ENCODE measurements at regions not wholly inside any gene's neighbourhood (a gene's known extent, or its start where the extent isn't known, plus 50 kb on each side); places are given as distances from the start of the nearest gene placed in this dataset.

DNA sequence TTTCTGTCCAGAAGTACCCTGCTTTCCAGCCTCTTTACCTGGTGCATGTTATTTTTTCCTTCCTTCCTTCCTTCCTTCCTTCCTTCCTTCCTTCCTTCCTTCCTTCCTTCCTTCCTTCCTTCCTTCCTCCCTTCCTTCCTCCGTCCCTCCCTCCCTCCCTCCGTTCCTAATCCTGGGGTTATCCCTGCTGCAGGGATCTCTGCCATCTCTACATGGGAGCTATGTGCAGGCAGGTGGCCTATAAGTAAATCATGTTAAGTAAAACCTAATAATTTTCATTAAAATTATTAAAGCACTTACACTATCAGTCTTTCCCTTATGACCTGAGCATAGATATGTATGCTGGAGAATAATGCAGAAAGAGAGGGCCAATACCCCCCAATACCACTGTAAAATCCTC lies 351.9 kb downstream of the ZSWIM6 start:
- FAIRE-seq (no peak), DNase-seq (ENCODE audit: low spot score) (no peak)

DNA sequence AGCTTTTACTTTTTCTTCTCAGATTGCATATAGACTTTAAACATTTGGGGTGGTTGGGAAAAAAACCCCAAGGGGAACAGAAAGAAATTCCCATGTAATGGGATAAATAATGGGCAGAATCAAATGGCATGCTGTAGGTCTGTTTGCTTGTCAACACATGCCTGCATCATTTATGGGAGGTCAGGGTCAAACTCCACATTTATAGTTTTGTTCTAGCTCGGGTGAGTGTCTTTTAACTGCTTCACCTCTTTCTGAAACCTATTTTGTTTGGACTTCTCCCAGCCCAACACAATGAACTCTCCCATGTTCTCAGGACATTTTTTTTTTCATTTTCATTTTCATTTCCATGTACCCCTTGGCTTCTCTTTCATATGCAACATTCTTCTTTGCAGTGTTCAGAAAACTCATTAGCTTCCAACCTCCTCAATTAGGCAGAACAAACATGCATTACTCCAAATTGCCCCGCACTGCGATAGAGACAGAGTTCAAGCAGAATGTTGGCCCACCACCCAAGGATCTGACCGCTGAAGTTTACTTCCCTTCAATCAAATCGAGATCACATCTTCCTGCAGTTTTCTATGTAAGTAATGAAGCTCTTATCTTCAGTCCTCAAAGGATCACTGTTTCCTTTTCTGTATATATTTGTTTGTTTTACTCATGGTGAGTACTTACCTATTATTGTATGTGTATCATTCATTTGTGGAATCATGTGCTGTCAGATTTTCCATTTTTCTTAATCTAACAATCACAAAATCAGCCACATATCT lies 354.6 kb downstream of the ZSWIM6 start:
- DNase-seq (ENCODE audit: low spot score) (no peak), FAIRE-seq (no peak)

DNA sequence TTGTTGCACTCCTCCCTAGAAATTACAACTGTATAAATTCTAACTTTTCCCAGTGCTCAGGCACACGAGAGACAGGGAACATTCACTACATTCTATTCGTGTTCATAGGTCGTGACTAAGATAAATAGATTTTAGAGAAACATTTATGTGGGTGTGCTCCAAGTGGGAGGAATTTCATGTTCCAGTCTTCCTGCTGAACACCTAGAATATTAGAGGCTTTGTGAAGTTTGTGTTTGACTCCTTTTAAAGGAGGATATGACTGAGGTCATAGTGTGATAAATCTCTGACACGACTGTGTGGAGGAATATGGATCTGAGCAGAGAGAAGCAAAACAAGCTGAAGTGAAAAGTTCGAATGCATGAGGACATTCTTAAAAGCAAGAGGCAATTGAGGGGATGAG lies 355.3 kb downstream of the ZSWIM6 start:
- no peak for DNase-seq (ENCODE audit: low spot score)
- FAIRE-seq = no peak

DNA sequence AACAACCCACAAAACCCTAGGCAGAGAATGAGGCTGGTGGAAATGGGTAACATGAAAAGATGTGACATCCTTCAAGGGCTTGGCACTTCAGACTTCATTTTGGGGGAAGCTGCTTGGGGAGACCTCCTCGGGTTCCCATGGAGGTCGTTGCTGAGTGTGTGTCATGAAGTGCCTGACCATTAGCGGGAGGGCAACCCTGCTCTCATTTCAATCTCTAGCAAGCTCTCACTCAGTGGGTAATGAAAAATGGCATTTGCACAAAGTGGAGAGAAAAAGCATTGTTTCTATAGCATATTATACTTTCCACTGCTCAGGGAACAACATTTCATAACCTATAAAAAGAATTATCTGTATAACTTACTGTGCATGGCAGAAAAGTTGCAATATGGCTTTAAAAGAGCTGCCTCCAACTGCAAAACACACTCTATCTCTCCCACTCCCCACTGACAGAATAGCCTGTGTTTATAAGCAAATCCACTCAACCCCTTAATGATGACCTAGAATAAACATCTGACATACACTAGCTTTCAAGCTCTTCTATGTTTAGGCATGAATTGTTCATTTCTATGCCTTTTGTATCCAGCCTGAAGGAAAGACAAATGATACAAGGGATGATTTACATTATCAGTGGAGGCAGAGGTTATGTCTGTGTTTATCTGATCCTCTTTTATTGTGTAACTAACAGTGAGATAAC lies 357.2 kb downstream of the ZSWIM6 start:
- FAIRE-seq (peak; percentile 44), DNase-seq (ENCODE audit: low spot score) (no peak)

DNA sequence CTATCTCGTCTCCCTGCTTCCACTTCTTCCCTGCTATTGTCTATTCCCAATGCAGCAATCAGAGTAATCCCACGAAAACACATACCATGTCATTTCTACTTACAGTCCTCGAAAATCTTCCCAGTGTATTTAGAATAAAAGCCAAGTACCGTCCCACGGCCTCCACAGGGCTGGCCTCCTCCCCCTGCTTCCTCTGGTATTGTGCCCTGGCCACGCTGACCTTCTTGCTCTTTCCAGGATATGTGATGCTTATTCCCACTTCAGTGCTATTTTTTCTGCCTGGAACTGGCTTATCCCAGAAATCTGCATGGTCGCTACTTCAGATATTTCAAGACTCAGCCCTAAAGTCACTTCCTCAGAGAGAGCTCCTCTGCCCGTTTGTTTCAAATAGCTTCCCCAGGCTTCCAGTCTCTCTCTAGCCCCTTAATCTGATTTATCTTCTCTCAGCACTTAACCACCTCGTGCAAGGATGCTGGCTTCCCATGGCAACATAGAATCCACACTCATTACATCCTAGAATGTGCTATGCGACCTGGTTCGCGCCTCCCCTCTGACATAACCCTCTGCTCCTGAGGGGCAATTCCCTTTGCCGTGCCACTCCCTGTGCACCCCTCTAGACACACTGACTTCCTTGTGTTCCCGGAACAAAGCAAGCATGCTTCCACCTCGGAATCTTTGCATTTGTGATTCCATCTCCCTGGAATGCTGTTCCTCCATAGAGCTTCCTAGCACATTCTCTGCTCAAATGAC lies 365.9 kb downstream of the ZSWIM6 start:
- DNase-seq (ENCODE audit: low spot score) (no peak), FAIRE-seq (no peak)

DNA sequence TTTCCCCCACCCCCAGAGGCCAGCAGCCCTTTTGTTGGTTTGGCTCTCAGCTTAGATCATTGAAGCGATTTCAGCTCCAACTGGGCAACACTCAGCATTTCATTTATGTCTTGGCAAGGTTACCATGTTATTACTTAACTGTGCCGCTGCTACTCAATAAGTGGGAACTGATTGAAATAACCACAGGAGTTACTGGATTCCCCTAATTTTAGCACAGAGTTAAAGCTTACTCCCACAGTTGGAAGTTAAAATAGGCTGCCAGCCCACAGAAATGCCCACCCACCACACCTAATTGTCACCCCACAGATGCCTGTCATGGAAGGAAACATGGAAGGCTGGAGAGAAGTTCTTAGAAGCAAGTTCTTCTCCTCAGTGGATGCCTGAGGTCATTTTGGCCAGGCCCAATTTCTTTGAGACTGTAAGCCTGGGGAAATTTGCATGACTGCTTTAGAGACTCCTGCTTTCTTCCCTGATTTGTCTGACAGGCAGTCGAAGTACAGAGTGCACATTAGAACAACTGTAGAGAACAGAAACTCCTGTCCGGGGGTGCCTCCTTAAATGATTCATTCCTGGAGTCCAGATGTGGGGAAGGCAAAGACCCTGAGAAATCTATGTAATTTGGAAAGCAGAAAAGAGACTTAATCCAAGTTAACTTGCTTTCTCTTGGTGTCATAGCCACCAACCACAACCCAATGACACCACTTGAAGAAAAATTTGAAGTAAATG lies 370.0 kb downstream of the ZSWIM6 start:
- DNase-seq (ENCODE audit: low spot score) = no peak
- FAIRE-seq = no peak

DNA sequence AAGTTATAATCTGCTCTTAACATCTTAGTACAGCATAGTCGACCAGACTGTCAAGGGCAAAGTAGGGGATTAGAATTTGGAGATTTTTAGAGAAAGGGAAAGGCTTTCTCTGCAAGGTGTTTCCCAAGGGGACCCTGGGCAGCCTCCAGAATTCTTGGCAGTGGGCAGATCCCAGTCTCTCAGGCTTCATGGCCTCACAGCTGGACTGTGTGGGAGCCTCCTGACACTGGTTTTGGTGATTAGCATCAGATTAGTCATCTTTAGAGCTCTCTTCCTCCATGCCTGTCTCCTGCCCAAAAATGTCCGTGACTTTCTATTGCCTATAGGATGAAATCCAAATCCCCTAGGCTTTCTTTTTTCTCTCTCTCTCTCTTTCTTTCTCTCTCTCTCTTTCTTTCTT lies 370.7 kb downstream of the ZSWIM6 start:
- no peak for DNase-seq (ENCODE audit: low spot score)
- FAIRE-seq = no peak

DNA sequence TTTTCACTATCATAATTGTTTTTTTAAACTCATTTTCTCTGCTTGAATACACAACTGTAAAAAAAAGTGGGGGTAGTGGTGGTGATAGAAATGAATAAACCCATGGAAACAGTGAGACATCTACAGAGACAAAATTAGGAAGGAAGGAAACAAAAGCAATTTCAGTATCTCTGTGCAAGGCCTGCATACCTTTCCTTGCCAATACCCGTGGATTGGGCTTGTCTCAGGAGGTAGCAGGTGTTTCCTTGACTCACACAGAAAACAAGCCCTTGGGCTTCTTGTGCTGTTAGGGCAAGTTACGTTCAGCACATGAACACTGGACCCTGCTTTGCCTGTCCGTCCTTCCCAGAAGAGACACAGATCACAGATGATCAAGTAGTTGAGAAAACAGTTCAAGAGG lies 372.2 kb downstream of the ZSWIM6 start:
- no peak for DNase-seq (ENCODE audit: low spot score)
- FAIRE-seq = no peak

DNA sequence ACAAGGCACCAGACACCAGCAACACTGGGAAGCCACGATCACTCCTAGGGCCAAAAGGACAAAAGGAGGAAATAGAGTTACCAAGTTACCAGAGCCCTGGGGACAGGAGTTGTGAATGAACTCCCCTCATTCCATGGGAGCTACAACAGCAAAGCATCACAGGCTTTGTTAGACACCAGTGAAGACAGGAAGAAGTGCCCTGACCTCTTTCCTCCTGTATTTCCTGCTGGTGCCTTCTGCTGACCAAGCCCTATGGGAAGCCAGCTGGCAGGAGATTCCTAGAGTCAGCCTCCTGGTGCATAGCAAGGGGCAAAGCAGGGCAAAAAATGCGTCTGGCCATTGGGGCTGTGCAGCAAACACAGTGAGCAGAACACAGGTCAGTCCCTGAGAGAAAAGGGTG lies 374.7 kb downstream of the ZSWIM6 start:
- FAIRE-seq (no peak), DNase-seq (ENCODE audit: low spot score) (no peak)

DNA sequence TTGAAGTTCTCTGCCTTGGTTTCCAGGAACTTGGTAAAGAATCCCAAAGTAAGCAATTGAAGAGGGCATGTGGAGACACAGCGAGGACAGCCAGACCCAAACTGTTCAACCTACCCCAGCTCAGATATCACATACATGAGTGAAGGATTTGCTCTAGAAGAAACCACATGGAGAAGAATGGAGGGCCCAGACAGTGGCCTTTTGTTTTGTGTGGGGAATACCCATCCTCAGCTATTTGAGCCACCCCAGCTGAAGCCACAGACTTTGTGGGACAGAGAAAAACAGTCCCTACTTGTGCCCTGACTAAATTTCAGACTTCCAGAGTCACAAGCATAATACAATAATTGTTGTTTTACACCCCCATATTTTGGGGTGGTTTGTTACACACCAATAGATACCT lies 387.1 kb downstream of the ZSWIM6 start:
- DNase-seq (ENCODE audit: low spot score) (no peak), FAIRE-seq (no peak)

DNA sequence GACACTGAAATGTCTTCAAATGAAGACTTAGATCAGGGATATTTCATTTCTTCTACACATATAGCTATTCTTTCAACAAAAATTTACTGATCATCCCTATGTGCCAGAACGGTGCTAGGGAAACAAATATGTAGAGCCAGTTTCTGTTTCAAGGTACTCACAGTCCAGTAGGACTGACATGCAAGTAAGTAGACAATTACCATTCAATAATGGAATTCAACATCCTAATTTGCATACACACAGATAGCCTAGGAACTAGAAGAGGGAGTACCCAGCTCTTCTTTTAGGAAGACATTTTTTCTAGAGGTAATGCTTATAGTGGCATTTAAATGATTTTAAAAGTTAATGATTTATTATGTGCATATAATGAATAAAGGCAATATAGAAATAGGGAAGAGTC lies 388.8 kb downstream of the ZSWIM6 start:
- no peak for FAIRE-seq
- DNase-seq (ENCODE audit: low spot score) = no peak

DNA sequence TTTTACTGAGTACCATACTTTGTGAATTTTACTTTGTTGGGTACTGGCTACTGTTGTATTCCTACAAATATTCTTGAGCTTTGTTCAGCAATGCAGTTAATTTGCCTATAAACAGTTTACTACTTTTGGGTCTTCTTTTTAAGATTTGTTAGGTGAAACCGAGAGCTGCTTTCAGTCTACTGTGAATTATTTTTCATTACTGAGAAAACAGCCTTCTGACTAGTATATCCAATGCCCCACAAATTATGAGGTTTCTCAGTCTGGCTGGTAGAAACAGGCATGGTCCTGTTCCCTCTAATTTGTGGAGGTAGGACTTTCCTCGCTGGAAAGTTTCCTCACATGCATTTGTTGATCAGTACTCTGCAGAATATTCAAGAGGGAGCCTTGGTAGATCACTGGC lies 392.0 kb downstream of the ZSWIM6 start:
- FAIRE-seq (no peak), DNase-seq (ENCODE audit: low spot score) (no peak)

DNA sequence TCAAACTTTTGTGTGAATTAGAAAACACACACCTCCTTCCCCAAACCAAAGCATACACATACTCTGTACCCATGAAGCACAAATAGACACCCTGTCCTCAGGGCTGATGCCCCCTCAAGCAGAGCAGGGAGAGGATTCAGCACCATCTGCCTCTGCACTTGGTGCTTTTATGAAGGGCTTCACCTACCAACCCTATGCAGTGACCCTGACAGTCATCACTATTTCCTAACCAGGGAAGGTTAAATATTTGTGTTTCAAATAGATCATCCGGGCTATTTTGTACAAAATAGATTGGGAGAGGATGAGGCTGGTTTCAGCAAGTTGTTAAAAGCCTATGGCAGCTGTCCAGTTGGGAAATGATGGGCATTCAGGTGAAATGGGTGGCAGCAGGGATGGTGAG lies 396.2 kb downstream of the ZSWIM6 start:
- no peak for DNase-seq (ENCODE audit: low spot score)
- peak; percentile 13 for FAIRE-seq

DNA sequence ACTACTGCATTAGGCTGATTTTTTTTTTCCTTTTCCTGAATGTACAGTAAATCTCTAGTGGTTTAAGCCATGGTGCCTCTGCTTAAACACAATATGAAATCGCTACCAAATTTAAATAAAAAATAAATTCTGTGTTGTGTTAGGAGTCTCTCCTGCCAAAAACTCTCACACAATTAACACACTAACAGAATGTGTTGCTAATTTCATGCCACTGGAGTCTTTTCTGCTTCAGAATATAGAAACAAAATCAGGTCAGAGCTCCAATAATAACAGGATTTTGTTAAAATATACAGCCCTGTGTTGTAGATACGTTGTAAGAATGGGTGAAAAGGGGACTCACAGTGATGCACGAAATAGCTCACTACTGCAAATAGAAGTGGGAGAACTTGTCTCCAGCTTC lies 398.8 kb downstream of the ZSWIM6 start:
- FAIRE-seq (no peak), DNase-seq (ENCODE audit: low spot score) (no peak)

DNA sequence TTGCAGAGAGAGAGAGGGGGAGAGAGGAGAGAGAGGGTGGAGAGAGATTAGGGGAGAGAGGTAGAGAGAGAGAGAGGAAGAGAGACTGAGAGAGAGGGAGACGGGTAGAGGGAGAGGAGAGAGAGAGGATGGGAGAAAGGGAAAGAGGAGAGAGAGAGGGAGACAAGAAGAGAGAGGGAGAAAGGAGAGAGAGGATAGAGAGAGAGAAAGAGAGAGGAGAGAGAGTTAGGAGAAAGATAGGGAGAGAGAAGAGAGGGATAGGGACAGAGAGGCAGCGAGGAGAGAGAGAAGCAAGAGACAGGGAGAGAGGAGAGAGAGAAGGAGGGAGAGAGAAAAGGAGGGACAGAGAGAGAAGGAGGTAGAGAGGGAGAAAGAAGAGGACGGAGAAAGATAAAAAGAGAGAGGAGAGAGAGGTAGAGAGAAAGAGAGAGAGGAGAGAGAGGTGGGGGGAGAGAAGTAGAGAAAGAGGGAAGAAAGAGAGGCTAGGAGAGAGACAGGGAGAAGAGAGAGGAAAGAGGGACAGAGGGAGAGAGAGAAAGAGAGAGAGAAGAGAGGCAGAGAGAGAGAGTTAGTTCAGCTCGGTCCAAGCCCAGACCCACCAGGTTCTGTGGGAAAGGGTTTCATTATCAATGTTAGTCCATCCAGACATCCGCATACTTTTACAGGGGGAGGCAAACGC lies 399.3 kb downstream of the ZSWIM6 start:
- DNase-seq (ENCODE audit: low spot score) (no peak), FAIRE-seq (no peak)

DNA sequence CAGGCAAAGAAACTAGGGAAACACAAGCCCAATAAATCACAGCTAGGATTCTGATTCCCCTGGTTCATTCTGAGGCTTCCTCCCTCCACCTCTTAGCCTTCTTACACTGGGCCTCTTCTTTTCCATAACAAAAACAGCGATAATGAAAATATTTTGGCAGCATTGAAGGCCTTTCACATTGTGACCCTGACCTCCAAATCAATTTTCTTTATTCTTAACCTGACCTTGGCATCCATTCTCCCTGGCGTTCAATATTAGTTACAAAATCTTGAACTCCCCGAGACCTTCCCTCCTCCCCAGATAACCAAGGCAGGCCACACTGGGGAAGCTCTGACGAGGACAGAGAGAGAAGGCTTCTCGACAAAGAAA lies 399.9 kb downstream of the ZSWIM6 start:
- no peak for DNase-seq (ENCODE audit: low spot score)
- FAIRE-seq = no peak

DNA sequence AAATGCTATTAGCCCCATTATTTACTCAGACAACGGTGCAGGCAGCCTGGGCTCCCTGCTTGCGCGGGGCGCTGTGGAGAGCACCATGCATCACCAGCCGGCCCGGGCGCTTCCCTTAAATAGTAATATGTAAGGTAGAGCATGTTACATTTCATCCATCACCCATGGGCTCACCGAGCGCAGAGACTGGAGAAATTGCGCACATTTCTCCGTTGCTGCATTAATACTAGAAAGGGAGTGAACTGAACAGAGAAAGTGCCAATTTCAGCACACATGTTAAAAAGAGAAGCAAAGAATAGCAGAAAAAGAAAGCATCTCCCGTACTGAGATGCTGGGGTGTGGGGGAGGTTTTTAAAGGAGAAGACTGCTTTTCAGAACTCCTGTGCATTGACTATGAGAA lies 400.3 kb downstream of the ZSWIM6 start:
- no peak for DNase-seq (ENCODE audit: low spot score)
- no peak for FAIRE-seq

DNA sequence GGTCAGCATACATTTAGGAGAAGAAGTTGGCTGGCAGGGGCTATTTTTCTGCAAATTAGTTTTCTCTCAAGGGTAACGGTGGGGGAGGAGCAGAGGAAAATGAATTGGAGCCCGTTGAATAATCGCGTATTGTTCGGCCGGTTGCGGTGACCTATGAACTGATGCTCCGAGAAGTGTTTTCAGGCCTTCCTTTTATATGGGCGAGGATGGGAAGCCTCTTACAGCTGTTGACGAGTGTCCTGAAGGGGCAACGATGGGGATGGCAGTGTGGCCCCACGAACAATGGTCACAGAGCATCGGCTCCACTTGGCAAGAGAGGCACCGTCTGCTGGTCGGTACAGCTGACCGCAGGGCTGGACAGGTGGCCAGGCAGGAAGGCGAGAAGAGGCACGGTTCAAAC lies 400.7 kb downstream of the ZSWIM6 start:
- DNase-seq (ENCODE audit: low spot score) = no peak
- FAIRE-seq = no peak

DNA sequence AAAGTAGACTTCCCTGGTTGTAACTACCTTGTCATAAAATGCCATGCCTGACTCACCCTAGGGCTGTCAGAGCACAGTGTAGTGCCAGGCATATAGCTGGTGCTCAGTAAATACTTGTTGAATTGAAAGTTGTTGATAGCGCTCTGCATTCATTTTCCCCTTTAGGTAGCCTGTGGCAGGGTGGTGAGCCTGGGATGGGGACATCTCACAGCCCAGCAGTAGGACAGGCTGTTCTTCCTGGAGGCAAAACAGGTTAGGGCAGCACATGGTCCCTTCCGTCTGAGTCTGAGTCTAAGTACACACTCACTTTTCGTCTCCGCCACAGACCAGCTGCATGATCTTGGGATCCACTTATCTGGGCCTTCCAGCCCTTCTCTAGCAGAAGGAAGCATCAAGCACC lies 401.9 kb downstream of the ZSWIM6 start:
- FAIRE-seq (no peak), DNase-seq (ENCODE audit: low spot score) (no peak)

DNA sequence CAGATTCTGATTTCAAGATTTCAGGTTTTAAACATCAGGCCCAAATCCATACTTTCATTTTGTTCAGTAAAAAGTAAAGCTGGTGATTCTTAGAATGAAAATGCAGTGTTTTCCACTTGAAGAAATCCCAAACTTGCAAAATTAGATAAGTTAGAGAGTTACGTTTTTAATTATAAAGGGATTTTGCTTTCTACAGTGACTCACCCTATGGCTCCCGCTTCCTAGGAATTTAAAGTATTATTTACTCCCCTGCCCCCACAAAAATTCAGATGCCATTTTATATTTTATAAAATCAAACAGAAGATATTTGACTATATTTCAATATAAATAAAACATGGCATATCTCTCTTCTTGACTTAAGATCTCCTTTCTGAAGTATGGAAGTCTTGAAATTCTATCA lies 402.9 kb downstream of the ZSWIM6 start:
- DNase-seq (ENCODE audit: low spot score) (no peak), FAIRE-seq (no peak)

DNA sequence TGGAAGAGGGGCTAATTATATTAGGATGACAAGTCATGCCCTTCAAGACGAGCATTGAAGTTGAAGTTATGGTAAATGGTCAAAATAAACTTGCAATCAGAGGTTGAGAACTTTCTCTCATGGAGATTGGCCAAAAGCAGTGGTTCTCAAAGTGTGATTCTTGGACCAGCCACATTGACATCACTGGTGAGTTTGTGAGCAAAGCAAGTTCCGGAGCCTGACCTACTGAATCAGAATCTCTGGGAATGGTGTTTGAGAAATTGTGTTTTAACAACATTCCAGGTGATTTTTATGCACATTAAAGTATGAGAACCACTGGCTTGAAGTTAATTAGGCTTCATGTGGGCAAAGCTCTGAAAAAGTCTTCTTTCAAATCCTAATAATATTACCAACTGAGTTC lies 403.5 kb downstream of the ZSWIM6 start:
- DNase-seq (ENCODE audit: low spot score) = no peak
- no peak for FAIRE-seq
